Pulmonary artery endothelial cell (primary cell): ENCODE measurements at regions not wholly inside any gene's neighbourhood (a gene's known extent, or its start where the extent isn't known, plus 50 kb on each side); places are given as distances from the start of the nearest gene placed in this dataset.

Source experiments
- DNase-seq: peaks from one replicate; pipeline ENCODE4 v3.0.0-alpha.2; 2011; ENCODE audit warnings: low read depth, low spot score

DNA sequence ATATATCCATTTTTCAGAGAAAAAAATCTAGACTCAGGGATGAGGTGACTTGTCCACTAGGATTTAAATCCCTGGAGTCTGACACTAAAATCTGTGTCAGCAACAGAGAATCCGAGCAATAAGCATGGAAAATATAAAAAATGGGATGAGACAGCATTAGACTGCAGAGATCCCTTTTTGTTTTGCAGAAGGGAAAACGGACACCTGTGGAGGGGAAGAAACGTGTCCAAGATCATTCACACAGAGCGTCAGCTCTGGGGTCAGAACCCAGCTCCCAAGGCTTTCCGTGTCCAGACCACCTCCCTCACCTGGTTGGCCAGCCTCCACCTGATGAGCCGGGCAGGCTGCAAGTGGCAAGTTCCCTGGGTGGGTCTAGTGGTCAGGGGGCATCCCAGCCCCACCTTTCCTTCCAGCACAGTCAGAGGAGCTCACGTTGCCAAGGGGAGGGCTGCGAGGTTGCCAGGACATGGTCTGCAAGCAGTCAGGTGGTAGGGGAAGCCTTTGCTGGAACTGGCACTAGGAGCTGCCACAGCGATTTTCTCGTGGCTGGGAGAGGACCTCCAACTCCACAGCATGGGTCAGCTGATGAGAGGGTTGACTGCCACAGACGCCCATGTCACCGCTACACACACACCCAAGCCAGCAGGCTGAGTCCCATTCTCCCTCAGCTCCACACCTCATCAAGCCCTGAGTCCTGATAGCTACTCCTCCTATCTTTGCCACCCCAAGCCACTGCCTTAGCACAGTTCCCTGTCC, 65.9 kb upstream of the CPLX2 start:
- no peak for DNase-seq

DNA sequence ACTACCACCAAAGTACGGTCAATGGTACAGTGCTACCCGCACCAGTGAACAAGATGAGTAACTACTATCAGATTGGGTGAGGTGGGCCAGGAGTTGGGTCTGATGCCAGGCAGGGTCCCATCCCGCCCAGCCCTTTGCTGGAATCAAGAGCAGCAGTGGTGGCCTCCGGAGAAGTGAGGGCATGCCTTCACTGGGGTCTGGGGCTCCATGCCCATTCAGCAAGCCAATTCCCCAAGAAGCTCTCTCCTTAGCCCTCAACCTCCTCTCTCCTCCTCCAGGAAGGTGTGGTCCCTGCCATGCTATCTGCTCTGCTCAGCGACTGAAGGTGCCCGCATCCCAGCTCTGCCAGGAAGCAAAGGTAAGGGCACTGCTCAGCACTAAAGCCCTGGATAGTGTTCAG, 62.7 kb upstream of the CPLX2 start:
- no peak for DNase-seq

DNA sequence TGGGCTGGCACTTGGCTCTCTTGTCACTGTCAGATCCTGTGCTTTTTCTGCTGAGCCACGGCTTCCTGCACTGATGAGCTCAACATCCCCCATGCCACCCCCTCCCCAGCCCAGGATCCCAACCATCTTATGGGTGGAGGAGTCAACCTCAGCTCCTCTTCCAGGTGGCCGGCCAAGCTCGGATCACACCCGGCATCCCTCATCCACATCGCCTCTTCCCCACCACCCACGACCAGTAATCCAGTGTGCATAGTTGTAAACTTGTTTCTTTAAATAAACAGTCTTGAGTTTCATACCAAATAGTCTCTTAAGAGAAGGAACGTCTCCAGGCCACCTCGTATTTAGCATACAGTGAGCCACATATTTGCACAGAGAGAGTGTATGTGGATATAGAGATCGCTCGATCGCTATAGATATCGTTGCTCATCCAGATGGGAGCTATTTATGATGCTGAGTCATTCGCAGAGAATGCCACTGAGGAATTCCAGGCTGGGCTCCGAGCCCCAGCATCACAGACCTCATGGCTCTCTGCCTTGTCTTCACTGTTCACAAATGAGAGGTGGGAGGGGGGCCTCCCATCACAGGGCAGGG, 61.8 kb upstream of the CPLX2 start:
- no peak for DNase-seq

DNA sequence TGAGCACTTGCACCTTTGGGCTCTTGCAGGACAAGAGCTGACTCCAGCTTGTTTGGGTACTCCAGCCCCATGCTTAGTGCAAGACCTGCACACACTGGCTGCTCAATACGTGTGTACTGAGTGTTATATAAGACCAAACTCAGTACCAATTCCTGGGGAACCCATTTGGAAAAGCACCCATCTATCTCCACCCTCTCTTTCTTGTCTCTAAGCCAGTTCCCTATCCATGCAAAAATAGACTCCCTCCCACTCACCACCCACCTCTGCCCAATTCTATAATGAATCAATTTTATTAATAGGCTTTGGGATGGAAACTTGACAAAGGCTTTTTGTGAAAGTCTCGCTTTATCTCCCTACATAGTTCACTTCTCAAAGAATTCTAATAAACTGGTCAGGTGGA, 60.9 kb upstream of the CPLX2 start:
- no peak for DNase-seq

DNA sequence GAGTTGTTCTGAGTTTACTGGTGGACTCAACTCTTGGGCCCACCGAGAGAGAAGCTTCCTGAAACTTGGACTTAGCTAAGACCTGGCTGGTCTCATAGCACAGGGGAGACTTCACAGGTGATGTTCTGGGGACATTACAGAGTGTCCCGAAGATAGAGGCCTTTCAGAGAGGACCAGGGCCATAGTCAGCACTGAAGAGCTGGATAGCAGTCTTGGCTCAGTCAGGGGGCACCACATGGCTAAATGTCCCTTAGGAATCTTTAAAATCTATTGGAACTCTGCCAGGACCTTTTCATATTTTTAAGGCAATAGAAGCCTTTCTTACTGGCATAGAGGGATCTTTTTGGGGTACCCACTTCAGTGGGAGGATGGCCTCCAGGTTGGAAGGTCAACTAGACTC, 59.8 kb upstream of the CPLX2 start:
- DNase-seq = no peak

DNA sequence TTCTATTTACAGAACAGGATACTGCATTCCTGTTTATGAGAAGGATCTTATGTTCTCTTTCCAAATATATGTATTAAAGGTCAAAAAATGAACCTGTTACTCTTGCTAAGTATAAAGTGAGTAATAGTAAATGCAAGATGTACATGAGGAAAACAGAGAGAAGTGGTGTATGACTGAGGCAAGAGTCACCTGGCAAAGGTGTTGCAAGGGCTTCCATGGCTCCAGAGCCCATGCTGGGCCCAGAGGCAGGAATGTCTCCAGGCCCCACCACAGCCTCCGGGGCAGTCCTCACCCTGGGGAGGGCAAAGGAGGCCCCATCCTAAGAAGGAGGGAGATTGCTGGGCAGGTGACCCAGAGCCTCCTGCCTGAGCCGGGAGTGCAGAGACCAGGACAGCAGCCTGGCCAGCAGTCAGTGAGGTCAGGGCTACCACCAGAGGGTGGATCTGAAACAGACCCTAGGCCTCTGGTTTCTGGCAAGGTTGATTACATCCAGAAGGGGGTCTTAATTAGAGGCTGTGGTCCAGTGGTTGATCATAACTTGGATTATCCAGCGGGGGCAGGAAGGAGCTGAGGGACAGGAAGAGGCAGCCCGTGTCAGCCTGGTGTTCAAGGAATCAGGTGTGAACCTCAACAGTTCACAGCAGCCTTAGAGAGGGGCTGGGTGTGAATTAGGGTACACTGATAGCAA, 57.3 kb upstream of the CPLX2 start:
- no peak for DNase-seq

DNA sequence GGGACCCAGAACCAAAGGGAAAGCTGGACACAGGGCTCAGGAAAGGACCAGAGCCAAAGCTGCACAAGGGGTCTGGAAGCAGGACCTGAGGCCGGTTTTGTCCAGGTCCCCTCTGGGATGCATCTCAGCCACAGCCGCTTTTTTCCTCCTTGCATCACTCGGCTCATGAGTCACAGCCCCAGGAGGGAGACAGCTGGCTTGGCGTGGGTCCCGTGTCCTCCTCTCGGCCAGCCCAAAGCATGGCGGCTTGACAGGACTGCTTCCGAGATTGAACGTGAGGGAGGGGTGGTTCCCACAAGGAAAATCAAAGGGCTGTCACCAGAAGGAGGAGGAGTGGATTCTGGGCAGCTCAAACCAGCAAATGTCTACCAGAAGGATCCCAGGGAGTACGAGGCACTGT, 56.7 kb upstream of the CPLX2 start:
- DNase-seq = no peak

DNA sequence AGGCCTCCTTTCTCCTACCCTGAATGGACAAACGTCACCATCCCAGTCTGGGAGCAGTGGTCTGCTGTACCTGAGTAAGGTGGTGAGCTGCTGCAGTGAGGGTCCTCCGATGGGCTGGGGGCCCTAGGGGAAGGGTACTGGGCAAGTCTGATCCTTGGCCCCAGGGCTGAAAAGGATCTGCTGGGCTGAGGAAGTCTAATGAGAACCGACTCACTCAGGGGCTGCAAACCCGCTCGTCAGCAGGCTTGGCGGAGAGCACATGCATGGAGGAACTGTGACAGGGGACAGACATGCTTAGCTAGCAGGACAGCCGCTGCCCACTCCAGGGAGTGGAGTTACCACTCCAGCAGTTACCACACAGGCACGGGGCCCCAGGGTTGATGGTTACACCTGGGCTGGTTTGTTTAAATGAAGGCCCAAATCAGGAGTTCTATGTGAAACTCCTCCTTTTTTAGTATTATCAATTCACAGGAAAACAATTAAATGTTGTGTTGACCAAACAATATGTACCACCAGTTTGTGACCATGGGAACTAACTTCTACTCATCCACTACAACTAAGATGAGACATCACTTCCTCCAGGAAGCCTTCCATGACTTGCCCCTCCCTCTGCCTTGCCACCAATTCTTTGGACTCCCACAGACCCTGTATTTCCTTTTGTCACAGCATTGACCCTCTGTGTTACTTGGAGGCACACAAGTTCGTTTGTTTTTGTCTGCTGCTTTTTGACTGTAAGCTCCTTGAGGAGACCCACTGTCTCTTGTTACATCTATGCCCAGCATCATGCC, 56.1 kb upstream of the CPLX2 start:
- DNase-seq = no peak

DNA sequence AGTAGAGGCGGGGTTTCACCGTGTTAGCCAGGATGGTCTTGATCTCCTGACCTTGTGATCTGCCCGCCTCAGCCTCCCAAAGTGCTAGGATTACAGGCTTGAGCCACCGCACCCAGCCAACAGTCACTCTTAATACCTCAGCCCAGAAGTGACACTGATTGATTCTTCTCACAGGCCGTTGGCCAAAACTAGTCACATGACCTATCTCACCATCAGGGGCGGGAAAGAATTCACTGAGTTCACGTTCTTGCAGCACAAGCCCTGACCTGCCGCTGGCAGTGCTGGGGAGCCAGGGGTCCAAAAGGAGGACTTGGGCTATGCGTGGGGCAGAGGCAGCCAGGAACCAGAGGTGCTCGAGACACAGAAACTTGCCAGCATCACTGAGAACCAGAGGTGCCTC, 55.0 kb upstream of the CPLX2 start:
- no peak for DNase-seq

DNA sequence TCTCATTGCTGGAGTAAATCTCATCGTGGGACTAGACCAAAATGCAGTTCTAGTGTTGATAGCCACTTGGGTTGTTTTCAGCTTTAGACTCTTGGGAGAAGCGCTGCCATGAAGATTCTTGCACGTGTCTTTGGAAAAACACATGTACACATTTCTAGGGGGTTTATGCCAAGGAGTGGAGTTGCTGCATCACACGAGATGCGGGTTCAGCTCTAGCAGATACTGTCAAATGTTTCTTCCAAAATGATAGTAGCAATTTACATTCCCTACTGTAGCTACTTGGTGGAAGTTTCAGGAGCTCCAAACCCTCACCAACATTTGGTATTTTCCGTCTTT, 52.3 kb upstream of the CPLX2 start:
- DNase-seq = no peak

DNA sequence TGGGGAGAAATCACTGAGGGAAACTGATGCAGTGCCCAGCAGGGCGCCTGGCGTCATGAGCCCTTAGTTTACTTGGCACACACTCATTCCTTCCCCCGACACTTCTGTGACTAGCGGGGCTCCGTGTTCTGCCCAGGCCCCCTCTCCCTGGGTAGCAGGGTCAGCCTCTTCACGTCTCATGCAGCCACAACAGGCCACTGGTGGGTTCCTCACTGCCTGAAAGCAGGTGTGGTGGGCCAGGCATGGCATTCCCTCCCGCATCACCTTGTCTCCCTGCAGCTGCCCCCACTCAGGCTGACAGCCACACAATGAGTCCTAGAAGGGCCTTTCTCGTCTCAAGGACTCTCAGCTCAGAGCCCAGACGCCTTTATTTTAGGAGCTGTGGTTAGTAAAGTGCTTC, 51.1 kb upstream of the CPLX2 start:
- no peak for DNase-seq
